T-helper 2 cell treated with Interferon-gamma antibody and Interleukin-4, amounts not matched to agents 100 ng/mL and 5 ng/mL, for 36 hours (primary cell): ENCODE measurements at regions not wholly inside any gene's neighbourhood (a gene's known extent, or its start where the extent isn't known, plus 50 kb on each side); places are given as distances from the start of the nearest gene placed in this dataset.
"Not testable (repeated sequence)": the region's sequence is repeated elsewhere in the genome, so short reads cannot be mapped to it uniquely, and the experiment has no call there.

Experiments used
- intact Hi-C: fragments of 100-400 bp; cut with micrococcal nuclease; formaldehyde crosslinking; loops from one replicate; pipeline ENCODE4 v1.15.1; 2023

DNA sequence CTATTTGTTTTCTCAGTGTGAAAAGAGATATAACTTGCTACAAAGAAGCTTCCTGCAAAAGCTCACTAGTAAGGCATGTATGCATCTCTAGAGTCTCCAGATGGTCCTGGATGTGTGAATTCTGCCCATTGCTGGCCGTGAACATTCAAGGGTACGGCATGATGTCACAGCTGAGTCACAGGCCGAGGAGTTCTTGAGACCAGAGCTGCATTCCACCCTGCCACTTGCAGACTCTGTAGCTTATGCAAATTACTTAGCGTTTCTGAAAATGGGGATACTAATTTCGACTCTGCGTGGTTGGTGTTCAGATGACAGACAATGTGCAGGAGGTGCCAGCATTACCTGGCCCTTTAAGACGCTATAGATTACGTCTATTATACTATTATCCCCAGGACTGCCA lies 470.7 kb downstream of the ZNF536 start:
- intact Hi-C loops, result no loop called here

DNA sequence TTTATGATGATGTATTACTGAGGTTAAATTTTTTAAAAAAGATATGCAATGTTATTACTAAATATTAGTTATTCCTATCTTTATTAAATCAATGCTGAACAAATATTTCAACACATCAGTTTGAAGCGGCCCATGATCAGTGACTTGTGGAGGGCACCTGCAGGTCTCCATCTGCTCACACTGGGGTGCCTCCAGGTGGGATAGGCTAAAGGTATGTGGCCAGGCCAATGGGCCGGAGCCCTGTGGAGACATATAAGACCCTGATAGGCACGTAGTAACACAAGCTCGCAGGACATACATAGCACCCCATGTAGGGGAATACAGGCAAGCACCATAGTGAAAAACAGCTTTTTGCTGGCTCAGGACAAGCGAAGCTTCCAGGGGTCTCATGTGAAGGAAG lies 469.8 kb downstream of the ZNF536 start:
- intact Hi-C loops, result no loop called here

DNA sequence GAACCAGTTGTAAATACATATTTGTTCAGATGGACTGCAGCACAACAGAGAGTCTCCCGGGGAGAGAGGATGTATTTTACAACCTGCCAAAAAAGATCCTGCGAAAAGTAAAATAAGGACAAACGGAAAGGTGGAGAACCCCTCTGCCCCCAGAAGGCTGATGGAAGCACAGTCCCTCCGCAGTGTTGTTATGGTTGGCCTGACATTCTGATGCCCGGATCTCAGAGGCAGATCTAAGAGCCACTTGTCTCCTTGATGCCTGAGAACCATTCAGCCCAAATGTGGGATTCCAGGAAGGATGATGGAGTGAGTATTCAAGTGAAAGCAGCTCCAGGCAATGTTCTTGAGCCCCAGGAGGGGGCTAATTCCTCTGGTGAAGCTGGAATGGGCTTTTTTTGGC lies 458.7 kb downstream of the ZNF536 start:
- intact Hi-C loops, result no loop called here

DNA sequence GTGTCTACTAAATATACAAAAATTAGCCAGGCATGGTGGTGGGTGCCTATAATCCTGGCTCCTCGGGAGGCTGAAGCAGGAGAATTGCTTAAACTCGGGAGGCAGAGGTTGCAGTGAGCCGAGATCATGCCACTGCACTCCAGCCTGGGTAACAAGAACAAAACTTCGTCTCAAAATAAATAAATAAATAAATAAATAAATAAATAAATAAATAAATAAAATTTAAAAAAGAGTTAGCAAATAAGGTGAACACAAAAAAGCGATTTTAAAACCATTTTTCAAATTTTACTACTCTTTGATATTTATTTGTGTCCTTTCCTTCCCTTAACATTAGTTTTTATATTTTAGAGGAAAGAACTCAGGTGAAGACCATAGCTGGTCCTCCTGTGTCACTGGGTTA lies 453.3 kb downstream of the ZNF536 start:
- intact Hi-C loops, result not testable (repeated sequence)

DNA sequence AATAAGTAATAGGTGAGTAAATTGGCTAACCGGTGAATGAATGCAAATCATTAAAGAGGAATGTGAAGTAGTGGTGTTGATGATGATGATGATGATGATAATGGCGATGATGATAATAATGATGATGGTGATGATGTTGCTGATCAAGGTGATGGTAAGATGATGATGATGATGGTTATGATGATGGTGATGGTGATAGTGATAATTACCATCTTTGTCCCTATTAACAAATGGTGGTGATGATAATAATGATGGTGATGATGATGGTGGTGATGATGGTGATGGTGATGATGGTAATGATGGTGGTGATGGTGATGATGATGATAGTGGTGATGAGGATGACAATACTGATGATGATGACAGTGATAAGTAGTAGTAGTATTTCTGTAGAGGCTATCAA lies 452.6 kb downstream of the ZNF536 start:
- intact Hi-C loops, result no loop called here

DNA sequence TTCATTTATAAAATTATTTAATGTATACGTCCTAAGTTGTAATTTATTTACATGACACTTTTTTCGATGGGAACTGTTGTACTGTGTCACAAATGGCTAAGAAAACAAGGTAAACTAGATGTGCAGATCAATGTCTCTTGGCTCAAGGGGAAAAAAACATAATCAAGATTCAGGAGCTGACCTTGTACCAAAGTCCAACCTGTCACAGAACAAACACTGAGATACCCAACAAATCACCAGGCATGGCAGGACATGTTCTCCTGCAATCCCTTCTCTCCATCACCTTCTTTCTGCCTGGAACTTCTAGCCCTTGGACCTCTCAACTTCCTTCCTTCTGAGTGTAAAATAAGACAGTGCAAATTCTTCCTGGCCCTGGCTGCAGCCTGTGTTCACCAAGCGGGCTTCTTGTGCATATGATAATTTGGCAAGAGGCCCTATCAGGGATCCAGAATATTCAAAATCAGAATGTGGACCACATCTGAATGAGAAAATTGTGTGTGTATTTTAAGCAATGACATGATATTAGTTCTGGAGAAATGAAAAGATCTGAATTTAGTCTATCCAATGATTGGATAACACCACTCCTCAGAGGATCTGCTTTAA lies 445.9 kb downstream of the ZNF536 start:
- intact Hi-C loops, result no loop called here

DNA sequence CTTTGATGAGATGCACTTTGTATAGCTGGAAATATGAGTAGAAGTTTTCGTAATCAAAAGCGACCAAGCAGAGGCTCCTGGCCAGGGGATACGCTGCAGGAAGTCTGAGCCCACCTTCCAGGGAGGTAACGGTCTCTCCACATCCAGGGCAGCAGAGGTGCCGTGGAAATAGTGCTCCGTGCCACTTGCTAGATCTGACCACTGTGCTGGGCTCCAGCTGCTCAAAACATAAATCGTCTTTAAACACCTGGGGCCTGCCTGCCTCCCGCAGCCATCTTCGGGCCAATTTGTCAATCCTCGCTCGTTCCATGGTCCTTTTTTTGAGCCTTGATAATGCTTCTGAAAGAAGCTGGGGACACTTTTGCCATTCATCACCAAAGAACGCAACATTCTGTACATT lies 445.0 kb downstream of the ZNF536 start:
- intact Hi-C loops, result no loop called here

DNA sequence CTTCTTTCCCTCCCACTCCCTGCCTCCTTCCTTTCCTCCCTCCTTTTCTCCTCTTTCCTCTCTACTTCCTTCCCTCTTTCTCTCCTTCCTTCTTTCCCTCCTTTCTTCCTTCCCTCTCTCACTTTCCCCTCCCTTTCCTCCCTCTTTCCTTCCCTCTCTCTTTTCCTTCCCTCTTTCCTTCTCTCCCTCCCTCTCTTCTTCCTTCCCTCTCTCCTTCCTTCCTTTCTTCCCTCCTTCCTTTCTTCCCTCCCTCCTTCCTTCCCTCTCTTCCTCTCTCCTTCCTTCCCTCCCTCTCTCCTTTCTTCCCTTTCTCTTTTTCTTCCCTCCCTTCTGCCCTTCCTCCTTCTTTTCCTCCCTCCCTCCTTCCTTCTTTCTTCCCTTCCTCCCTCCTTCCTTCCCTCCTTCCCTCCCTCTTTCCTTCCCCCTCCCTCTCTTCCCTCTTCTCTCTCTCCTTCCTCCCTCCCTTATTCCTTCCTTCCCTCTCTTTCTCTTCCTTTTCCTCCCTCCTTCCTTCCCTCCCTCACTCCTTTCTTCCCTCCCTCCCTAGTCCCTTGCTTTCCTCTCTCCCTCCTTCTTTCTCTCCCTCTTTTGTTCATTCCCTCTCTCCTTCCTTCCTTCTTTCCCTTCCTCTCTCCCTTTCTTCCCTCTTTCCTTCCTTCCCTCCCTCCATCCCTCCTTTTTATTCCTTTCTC lies 443.9 kb downstream of the ZNF536 start:
- intact Hi-C loops, result no loop called here

DNA sequence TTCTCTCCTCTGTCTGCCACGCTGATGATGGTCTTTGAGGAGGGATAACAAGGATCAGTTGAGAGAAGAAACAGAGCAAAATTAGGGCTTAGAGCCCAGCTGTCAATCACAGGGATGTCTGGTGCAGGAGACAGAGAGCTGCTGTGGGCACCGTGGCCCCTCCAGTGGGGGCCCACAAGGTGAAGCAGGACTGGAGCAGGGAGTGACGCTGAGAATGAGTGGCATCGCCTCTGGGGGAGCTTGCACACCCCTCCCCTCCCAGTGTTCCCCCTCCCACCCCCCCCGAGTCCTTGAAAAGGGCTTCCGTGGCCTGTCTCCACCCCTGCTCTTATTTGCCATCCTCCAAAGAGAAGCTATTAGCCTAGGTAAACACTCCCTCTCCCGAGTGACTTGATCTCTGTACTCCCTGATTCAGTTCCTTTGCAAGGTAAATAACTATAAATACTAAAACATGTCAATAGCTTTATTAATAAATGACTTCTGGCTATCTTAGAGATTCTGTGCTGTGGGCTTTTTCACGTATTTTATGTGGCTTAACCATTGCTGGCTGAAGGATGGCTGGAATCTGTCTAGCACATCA lies 440.0 kb downstream of the ZNF536 start:
- intact Hi-C loops, result no loop called here

DNA sequence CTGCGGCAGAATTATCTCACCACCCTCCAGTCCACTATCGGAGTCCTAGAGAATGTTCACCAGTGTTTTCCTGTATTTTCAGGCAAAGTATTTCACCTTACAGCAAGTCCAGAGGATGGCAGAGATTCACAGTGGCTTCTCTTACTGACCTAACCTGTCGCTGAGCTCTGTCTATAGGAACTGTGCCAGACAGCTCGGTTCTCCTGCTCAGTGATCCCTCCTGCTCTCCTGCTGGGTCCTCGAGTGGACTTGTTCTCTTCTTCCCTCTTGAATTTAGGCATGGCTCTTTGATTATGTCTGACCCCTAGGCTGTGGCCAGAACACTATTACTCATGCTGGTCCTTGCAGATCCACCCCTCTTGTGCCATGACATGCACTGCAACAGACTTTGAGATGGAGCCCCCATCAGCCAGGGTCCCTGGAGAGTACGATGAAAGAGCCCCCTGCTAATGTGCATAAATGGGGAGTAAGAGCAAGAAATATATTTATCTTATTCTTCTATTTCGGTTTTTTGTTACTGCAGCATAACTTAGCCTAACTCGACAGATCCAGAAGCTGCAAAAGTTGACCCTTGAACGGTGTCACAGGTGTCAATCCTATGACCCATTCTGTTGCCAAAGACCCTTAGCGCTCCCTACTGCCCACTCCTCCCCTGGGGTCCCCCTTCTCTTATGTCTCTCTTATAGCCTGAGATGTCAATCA lies 439.4 kb downstream of the ZNF536 start:
- intact Hi-C loops, result no loop called here

DNA sequence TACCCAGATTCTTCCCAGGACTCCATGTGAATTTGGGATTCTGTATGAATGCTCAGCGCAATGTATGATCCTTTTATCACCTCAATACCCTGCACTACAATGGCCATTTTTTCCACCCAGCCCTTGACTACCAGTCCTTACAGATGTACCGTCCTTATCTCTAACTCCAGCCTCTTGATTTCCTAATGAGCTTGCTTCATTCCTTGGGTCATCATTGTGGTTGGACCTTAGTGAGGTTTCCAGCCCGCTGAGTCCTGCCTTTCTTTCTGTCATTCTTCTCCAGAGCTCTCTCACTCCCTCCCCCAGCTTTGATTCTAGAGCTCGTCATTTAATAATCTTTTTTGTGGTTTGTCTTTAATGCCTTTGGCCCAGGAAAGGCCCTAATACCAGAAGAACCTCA lies 438.5 kb downstream of the ZNF536 start:
- intact Hi-C loops, result no loop called here

DNA sequence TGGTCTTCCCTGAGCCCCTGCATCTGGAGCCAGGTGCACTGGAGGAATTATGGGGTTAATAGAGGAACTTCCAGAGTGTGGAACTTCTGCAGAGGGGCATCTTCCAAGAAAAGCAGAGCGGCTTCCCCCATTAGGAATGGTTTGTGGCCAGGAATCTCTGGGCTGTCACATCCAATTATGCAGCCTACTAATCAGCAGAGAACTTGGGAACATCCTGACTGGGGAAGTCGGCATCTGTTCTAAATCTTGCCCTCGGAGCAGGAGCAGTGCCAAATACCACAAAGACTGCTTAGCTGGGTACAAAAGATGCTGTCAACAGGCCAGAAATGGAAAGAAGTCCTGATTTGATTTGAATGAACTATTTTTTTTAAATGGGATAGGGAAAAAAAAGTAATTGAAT lies 435.1 kb downstream of the ZNF536 start:
- intact Hi-C loops, result no loop called here

DNA sequence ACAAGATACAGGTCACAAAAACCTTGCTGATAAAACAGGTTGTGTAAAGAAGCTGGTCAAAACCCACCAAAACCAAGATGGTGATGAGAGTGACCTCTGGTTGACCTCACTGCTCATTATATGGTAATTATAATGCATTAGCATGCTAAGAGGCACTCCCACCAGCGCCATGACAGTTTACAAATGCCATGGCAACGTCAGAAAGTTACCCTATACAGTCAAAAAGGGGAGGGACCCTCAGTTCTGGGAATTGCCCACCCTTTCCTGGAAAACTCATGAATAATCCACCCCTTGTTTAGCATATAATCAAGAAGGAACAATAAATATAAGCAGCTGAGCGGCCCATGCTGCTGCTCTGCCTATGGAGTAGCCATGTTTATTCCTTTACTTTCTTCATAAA lies 434.1 kb downstream of the ZNF536 start:
- intact Hi-C loops, result no loop called here

DNA sequence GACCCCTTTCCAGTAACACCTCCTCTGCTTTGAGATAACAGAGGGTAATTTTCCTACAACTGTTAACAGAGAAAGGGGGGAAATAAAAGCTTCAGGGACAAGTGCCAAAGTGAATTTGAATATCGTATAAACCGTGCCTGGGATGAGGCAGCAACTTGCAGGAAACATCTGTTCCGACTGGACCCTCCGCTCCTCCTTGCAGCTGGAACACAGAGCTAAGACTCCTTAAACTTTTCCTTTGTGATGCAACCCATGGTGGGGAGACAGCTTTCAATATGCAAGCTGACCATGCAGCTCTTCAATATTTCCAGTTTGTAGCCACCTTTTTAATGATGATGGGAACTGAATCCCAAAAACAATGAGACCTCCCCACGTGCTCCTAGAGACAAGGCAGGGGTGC lies 432.6 kb downstream of the ZNF536 start:
- intact Hi-C loops, result no loop called here

DNA sequence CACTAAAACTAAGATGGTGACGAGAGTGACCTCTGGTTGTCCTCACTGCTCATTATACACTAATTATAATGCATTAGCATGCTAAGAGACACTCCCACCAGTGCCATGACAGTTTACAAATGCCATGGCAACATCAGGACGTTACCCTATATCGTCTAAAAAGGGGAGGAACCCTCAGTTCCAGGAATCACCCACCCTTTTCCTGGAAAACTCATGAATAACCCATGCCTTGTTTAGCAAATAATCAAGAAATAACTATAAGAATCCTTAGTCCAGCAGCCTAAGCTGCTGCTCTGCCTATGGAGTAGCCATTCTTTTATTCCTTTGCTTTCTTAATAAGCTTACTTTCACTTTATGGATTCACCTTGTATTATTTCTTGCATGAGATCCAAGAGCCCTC lies 432.1 kb downstream of the ZNF536 start:
- intact Hi-C loops, result not testable (repeated sequence)

DNA sequence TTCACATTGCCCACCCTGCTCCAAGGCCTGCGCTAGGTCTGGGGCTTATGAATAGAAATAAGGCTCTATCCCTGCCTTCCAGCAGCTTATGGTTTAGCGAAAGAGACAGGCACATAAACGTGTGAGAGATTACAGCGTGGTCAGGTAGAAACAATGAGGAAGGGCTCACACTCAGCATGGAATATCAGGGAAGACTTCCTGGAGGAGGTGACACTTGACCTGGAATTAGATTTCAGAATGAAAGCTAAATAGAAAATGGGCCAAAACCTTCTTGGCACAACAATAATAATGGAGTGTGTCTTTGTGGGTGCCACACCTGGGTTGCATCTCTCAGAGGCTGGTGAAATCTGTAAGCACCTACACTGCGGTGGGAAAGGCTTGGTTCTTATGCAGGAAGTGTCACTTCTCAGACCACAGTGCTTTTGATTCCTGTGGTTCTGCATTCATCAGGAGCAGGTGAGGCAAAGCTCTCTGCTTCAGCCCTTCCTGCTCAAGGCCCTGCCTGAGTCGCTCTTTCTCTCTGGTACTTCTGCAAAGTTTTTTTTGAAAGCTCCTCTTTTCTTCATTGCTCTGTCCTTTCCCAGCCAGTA lies 430.3 kb downstream of the ZNF536 start:
- intact Hi-C loops, result no loop called here

DNA sequence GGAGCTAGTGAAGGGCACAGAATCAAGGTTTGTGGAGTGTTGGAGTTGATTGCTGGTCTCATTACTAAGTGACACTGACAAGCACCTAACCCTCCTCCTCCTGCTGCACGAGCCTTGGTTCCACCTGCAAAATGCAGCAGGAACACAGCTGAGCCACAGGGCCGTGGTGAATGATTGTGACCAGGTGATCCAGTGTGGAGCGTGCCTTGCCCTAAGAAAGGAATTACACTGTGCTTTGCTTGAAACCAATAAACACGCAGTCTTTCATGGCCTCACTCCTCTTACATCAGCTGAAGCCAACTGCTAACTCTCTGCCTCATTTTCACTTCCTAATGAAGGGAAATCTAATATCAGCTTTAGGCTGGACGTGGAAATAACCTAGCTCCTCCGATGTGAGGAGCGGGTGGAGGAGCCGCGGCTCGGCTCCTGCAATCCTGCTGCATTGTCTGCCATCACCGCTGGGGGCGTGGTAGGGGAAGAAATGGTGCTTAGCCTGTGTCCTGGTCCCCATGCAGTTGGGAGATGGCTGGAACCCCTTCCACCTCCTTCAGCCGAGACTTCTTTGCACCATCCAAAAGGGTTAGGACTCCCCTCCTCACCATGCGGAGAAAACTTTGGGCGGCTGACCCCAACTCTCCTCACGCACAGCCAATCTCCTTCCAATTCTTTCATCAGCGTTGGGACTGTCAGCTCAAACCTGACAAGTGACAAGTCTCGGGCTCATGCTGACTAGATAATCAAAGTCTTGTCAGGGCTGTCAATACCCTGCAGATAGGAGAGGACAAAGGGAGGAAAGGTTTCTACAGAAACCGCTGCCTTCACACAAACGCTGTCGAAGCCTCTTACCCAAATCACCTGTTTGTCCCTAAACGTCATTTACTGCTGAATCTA lies 427.9 kb downstream of the ZNF536 start:
- intact Hi-C loops, result no loop called here

DNA sequence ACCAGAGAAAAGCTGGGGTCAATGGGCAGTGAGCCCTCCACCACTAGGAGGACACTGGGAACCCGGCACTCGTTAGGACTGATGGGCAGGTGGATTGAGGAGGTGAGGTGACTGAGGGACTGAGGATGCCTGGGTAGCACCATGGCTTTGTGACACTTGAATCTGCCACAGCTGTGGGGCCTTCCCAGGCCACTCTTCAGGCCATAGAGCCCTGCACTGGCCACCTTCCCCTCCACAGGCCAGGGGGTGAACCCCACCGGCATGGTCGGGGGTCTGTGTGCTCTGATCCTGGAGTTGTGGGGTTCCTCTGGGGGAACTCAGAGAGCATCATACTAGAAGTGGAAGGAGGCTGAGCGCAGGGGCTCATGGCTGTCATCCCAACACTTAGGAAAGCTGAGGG lies 423.5 kb downstream of the ZNF536 start:
- intact Hi-C loops, result no loop called here

DNA sequence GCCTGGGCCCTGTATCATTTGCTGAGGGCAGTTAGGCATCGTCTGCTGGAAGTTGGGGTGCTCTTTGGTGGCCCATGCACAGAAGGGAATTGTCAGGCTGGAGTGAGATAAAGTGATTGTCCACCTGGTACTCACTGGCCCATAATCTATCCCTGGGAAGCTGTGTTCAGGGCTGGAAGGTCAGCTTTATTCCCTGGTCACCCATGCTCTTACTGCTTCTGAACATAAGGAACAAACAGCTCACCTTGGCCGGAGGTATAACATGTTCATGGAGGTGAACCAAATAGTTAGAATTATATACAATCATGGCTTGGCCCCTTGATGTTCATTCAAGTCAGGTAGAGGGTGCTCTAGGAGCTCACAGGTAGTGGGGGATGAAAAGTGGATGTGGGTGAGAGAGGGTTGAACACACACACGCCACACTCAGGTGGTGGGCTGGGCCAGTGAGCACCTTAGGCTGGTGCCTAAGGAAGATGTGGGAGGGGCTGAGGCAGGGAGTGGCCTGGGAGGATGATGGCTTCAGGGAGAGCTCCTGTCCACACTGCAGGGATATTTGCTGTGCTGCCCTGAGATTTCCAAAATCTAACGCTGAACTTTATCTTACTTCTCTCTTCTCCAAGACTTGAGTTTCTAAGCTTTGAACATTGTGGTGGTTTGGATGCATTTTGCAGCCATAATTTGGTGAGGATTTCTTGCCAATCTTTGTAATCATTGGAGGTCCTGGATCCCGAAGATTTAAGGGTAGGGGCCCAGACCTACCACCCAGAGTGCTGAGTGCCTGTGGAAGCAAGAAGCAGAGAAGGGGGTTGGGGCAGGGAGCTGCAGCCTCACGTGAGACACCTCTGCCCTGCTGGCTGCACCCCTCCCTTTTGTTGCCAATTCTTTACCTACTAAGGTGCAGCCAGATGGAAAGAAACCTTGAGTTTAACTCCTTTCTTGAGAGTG lies 420.6 kb downstream of the ZNF536 start:
- intact Hi-C loops, result no loop called here

DNA sequence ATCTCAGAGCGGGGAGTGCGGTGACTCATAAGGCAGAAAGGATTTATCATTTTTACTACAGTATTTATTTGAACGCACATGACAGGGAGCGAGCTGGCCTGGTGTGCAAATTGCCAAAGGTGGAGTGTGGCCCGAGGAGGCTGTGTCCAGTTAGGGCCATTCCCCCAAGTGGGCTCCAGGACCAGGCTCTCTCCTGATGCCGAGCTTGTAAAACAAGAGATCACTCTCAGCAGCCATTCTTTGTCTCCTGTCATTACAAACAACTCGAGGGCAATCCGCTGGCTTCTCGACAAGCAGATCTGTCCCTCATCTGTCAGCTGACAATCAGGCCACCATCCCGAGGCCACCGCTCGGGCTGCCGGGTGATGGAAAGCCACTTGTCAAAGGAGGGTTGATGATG lies 418.9 kb downstream of the ZNF536 start:
- intact Hi-C loops, result no loop called here
